ENCODE measurements at regions not wholly inside any gene's neighbourhood (a gene's known extent, or its start where the extent isn't known, plus 50 kb on each side); places are given as distances from the start of the nearest gene placed in this dataset.

GRCh38 chr21:16347223-16347622 lies 617.4 kb downstream of the USP25 start:
- Mint-ChIP-seq H3K4me3 (no peak overlapping the region), H3K27me3 (no peaks in the 10 kb centered on the region), H3K9me3 (no peaks in the 10 kb centered on the region), H3K27ac (no peak overlapping the region), H3K4me1 (no peaks in the 10 kb centered on the region), H3K36me3 (no peaks in the 10 kb centered on the region)

GRCh38 chr21:16353764-16354163 lies 624.0 kb downstream of the USP25 start:
- no peaks in the 10 kb centered on the region for H3K36me3 Mint-ChIP-seq
- peaks cover 0 to 4% (median 2%) of the 10 kb centered on the region in 3 donors for H3K9me3 Mint-ChIP-seq
- H3K27me3 Mint-ChIP-seq, result no peaks in the 10 kb centered on the region
- H3K4me3 Mint-ChIP-seq, result no peak overlapping the region
- no peaks in the 10 kb centered on the region for H3K4me1 Mint-ChIP-seq
- no peak overlapping the region for H3K27ac Mint-ChIP-seq

GRCh38 chr21:16357994-16358393 lies 628.2 kb downstream of the USP25 start:
- Mint-ChIP-seq H3K9me3 (peaks cover 0 to 4% (median 0%) of the 10 kb centered on the region in 3 donors), H3K27ac (no peak overlapping the region), H3K36me3 (no peaks in the 10 kb centered on the region), H3K4me1 (no peaks in the 10 kb centered on the region), H3K4me3 (no peak overlapping the region), H3K27me3 (no peaks in the 10 kb centered on the region)

GRCh38 chr21:16358784-16359183 lies 629.0 kb downstream of the USP25 start:
- Mint-ChIP-seq H3K36me3 (no peaks in the 10 kb centered on the region), H3K9me3 (peaks cover 0 to 4% (median 0%) of the 10 kb centered on the region in 3 donors), H3K4me1 (no peaks in the 10 kb centered on the region), H3K4me3 (no peak overlapping the region), H3K27me3 (no peaks in the 10 kb centered on the region), H3K27ac (no peak overlapping the region)

GRCh38 chr21:16363100-16363499 lies 633.3 kb downstream of the USP25 start:
- Mint-ChIP-seq H3K9me3 (peaks cover 0 to 4% (median 1%) of the 10 kb centered on the region in 3 donors), H3K27ac (no peak overlapping the region), H3K4me1 (no peaks in the 10 kb centered on the region), H3K36me3 (no peaks in the 10 kb centered on the region), H3K27me3 (no peaks in the 10 kb centered on the region), H3K4me3 (no peak overlapping the region)

- H3K36me3 Mint-ChIP-seq, result no peaks in the 10 kb centered on the region
- H3K4me3 Mint-ChIP-seq, result no peak overlapping the region
- peaks cover 0 to 4% (median 1%) of the 10 kb centered on the region in 3 donors for H3K9me3 Mint-ChIP-seq
- no peaks in the 10 kb centered on the region for H3K27me3 Mint-ChIP-seq
- no peaks in the 10 kb centered on the region for H3K4me1 Mint-ChIP-seq
- no peak overlapping the region for H3K27ac Mint-ChIP-seq
Observed at GRCh38 chr21:16363518-16363917, 633.7 kb downstream of the USP25 start.

GRCh38 chr21:16366207-16366606 lies 636.4 kb downstream of the USP25 start:
- Mint-ChIP-seq H3K27me3 (no peaks in the 10 kb centered on the region), H3K4me1 (no peaks in the 10 kb centered on the region), H3K36me3 (no peaks in the 10 kb centered on the region), H3K4me3 (no peak overlapping the region), H3K27ac (no peak overlapping the region), H3K9me3 (peaks cover 0 to 4% (median 0%) of the 10 kb centered on the region in 3 donors)

- no peak overlapping the region for H3K27ac Mint-ChIP-seq
- H3K27me3 Mint-ChIP-seq, result no peaks in the 10 kb centered on the region
- H3K4me1 Mint-ChIP-seq, result no peaks in the 10 kb centered on the region
- no peak overlapping the region for H3K4me3 Mint-ChIP-seq
- no peaks in the 10 kb centered on the region for H3K36me3 Mint-ChIP-seq
- H3K9me3 Mint-ChIP-seq, result peaks cover 0 to 4% (median 0%) of the 10 kb centered on the region in 3 donors
Observed at GRCh38 chr21:16367079-16367478, 637.3 kb downstream of the USP25 start.

- Mint-ChIP-seq H3K27me3 (no peaks in the 10 kb centered on the region), H3K27ac (no peak overlapping the region), H3K4me3 (peak overlapping the region in 1 of 4 donors; percentile 25), H3K9me3 (peaks cover 0 to 7% (median 0%) of the 10 kb centered on the region in 3 donors), H3K4me1 (no peaks in the 10 kb centered on the region), H3K36me3 (no peaks in the 10 kb centered on the region)
Observed at GRCh38 chr21:16370186-16370585, 640.4 kb downstream of the USP25 start.

GRCh38 chr21:16372586-16372985 lies 642.8 kb downstream of the USP25 start:
- no peaks in the 10 kb centered on the region for H3K4me1 Mint-ChIP-seq

GRCh38 chr21:16376673-16377072 lies 646.9 kb downstream of the USP25 start:
- H3K9me3 Mint-ChIP-seq, result peaks cover 0 to 3% (median 0%) of the 10 kb centered on the region in 3 donors
- no peak overlapping the region for H3K4me3 Mint-ChIP-seq
- H3K27me3 Mint-ChIP-seq, result no peaks in the 10 kb centered on the region
- no peaks in the 10 kb centered on the region for H3K4me1 Mint-ChIP-seq
- no peaks in the 10 kb centered on the region for H3K36me3 Mint-ChIP-seq
- H3K27ac Mint-ChIP-seq, result no peak overlapping the region

More at GRCh38 chr21:16372586-16372985, 642.8 kb downstream of the USP25 start:
- no peaks in the 10 kb centered on the region for H3K27me3 Mint-ChIP-seq
- H3K36me3 Mint-ChIP-seq, result no peaks in the 10 kb centered on the region
- peaks cover 0 to 3% (median 0%) of the 10 kb centered on the region in 3 donors for H3K9me3 Mint-ChIP-seq
- H3K4me3 Mint-ChIP-seq, result no peak overlapping the region
- H3K27ac Mint-ChIP-seq, result no peak overlapping the region

- Mint-ChIP-seq H3K4me3 (no peak overlapping the region), H3K36me3 (no peaks in the 10 kb centered on the region), H3K9me3 (peaks cover 0 to 1% (median 0%) of the 10 kb centered on the region in 3 donors), H3K27ac (no peak overlapping the region), H3K4me1 (no peaks in the 10 kb centered on the region), H3K27me3 (no peaks in the 10 kb centered on the region)
Observed at GRCh38 chr21:16377120-16377658, 647.4 kb downstream of the USP25 start.

- H3K9me3 Mint-ChIP-seq, result no peaks in the 10 kb centered on the region
- H3K36me3 Mint-ChIP-seq, result no peaks in the 10 kb centered on the region
- H3K4me3 Mint-ChIP-seq, result no peak overlapping the region
- no peaks in the 10 kb centered on the region for H3K4me1 Mint-ChIP-seq
- no peaks in the 10 kb centered on the region for H3K27me3 Mint-ChIP-seq
- H3K27ac Mint-ChIP-seq, result no peak overlapping the region
Observed at GRCh38 chr21:16377857-16378256, 648.1 kb downstream of the USP25 start.

GRCh38 chr21:16378525-16378924 lies 648.7 kb downstream of the USP25 start:
- Mint-ChIP-seq H3K27me3 (no peaks in the 10 kb centered on the region), H3K36me3 (no peaks in the 10 kb centered on the region), H3K4me1 (no peaks in the 10 kb centered on the region), H3K27ac (no peak overlapping the region), H3K9me3 (no peaks in the 10 kb centered on the region), H3K4me3 (no peak overlapping the region)

GRCh38 chr21:16388291-16388690 lies 658.5 kb downstream of the USP25 start:
- Mint-ChIP-seq H3K4me3 (no peak overlapping the region), H3K27ac (no peak overlapping the region), H3K27me3 (no peaks in the 10 kb centered on the region), H3K4me1 (no peaks in the 10 kb centered on the region), H3K36me3 (no peaks in the 10 kb centered on the region), H3K9me3 (peaks cover 4 to 11% (median 4%) of the 10 kb centered on the region in 3 donors)

GRCh38 chr21:16388911-16389560 lies 659.3 kb downstream of the USP25 start:
- Mint-ChIP-seq H3K9me3 (peaks cover 4 to 11% (median 4%) of the 10 kb centered on the region in 3 donors), H3K4me1 (no peaks in the 10 kb centered on the region), H3K27ac (no peak overlapping the region)

More at GRCh38 chr21:16388911-16389560, 659.3 kb downstream of the USP25 start:
- H3K4me3 Mint-ChIP-seq, result no peak overlapping the region
- no peaks in the 10 kb centered on the region for H3K36me3 Mint-ChIP-seq
- no peaks in the 10 kb centered on the region for H3K27me3 Mint-ChIP-seq
